ENCODE measurements at regions not wholly inside any gene's neighbourhood (a gene's known extent, or its start where the extent isn't known, plus 50 kb on each side); places are given as distances from the start of the nearest gene placed in this dataset.

GRCh38 chr10:128217136-128217535, 90.9 kb upstream of the MKI67 start (continued):
- no peak for TF ChIP-seq GATA2 (CRISPR knock-in tag; IDR thresholded peaks at IDR 0.05)
- TF ChIP-seq FOXJ3 (CRISPR knock-in tag; IDR thresholded peaks at IDR 0.05), result no peak
- TF ChIP-seq USF2 (IDR thresholded peaks at IDR 0.05; ENCODE audit: borderline replicate concordance, low read depth, low read length), result no peak
- no peak for TF ChIP-seq TEAD4 (IDR thresholded peaks at IDR 0.05; ENCODE audit: borderline replicate concordance, insufficient read depth)
- TF ChIP-seq REST (IDR thresholded peaks at IDR 0.05; ENCODE audit: low read depth, low read length), result no peak
- TF ChIP-seq IRF3 (IDR thresholded peaks at IDR 0.05; ENCODE audit: low read depth, low read length), result no peak
- TF ChIP-seq JUND (IDR thresholded peaks at IDR 0.05), result no peak

GRCh38 chr10:128218161-128218560, 91.9 kb upstream of the MKI67 start:
- H3F3A ChIP-seq (replicated peaks; ENCODE audit: insufficient read depth), result no peaks in the 10 kb centered on the region
- H3K27ac ChIP-seq (ENCODE audit: low read depth in 2 of 2, low read length in 1 of 2), result no peak overlapping the region
- H3K79me2 ChIP-seq (ENCODE audit: insufficient read depth), result no peaks in the 10 kb centered on the region
- no peak overlapping the region for H3K9ac ChIP-seq
- H2AFZ ChIP-seq (ENCODE audit: low read depth), result no peak overlapping the region
- ChIA-PET POLR2A (no interaction called here), CTCF (no interaction called here)
- TF ChIP-seq SIN3A (IDR thresholded peaks at IDR 0.05; ENCODE audit: borderline replicate concordance, low read depth, low read length) (no peak), TAF1 (IDR thresholded peaks at IDR 0.05; ENCODE audit: borderline replicate concordance, low read depth, low read length) (no peak), NFIC (IDR thresholded peaks at IDR 0.05; ENCODE audit: borderline replicate concordance) (no peak), EZH2phosphoT487 (IDR thresholded peaks at IDR 0.05; ENCODE audit: borderline replicate concordance, low read depth) (no peak), CTCF (IDR thresholded peaks at IDR 0.05) (no peak), GATA2 (CRISPR knock-in tag; IDR thresholded peaks at IDR 0.05) (no peak), FOXM1 (IDR thresholded peaks at IDR 0.05; ENCODE audit: low read depth) (no peak), EP300 (IDR thresholded peaks at IDR 0.05; ENCODE audit: borderline replicate concordance in 1 of 2, low read depth in 1 of 2, low read length in 1 of 2) (no peak), ELF1 (IDR thresholded peaks at IDR 0.05) (no peak), NRF1 (IDR thresholded peaks at IDR 0.05; ENCODE audit: low read depth, low read length) (no peak), MAX (IDR thresholded peaks at IDR 0.05; ENCODE audit: low read depth) (no peak), TEAD4 (IDR thresholded peaks at IDR 0.05; ENCODE audit: borderline replicate concordance, insufficient read depth) (no peak)
- DNase-seq, result no peak
- H4K20me1 ChIP-seq (ENCODE audit: insufficient read depth), result no peaks in the 10 kb centered on the region
- H3K27me3 ChIP-seq (ENCODE audit: insufficient read depth), result no peaks in the 10 kb centered on the region
- no peaks in the 10 kb centered on the region for H3K9me2 ChIP-seq
- H3K4me1 ChIP-seq (ENCODE audit: control insufficient read depth in 1 of 2, insufficient read depth in 2 of 2, low read depth in 1 of 2, low read length in 1 of 2), result peaks cover 0 to 3% of the 10 kb centered on the region in 2 experiments; a peak in 1 of 4 replicates
- 36% methylated on average over 4 of the region's 4 CpGs for WGBS (ENCODE audit: low lambda C conversion rate)
- no peak overlapping the region for H3K4me3 ChIP-seq (ENCODE audit: low read depth in 2 of 2, low read length in 1 of 2)
- no peaks in the 10 kb centered on the region for H3K9me3 ChIP-seq
- no peak overlapping the region for H3K4me2 ChIP-seq
- no peaks in the 10 kb centered on the region for H3K36me3 ChIP-seq (replicated peaks in 1 of 2; ENCODE audit: control insufficient read depth in 1 of 2, insufficient read depth in 2 of 2, low read length in 1 of 2)
